SK-N-SH (cell line): ENCODE measurements at regions not wholly inside any gene's neighbourhood (a gene's known extent, or its start where the extent isn't known, plus 50 kb on each side); places are given as distances from the start of the nearest gene placed in this dataset.

Experiments
- CTCF ChIA-PET: fragments of 300-600, 350-600 bp; formaldehyde crosslinking; extraction: SDS; loops from one replicate; lab custom pipeline; 2021; lab: Yijun Ruan, JAX
- POLR2A ChIA-PET: fragments of 350-600 bp; sonication (Branson Sonifier 250); formaldehyde crosslinking; extraction: SDS; loops from one replicate; lab custom pipeline; 2020; ENCODE audit warnings: antibody characterized with exemption, inconsistent platforms; lab: Yijun Ruan, JAX
- DNase-seq: peaks from one replicate; pipeline ENCODE4 v3.0.0; 2012
- H2AFZ ChIP-seq: fragments of 200-600 bp; sonication (generic); 2 replicates; pipeline ENCODE4 v1.8.1; 2016; ENCODE audit warnings: antibody characterized with exemption, mild to moderate bottlenecking, low read depth
- H3F3A ChIP-seq: fragments of 200-600 bp; sonication (generic); replicated peaks from 2 replicates; pipeline ENCODE3; 2016; ENCODE audit warnings: antibody characterized with exemption, mild to moderate bottlenecking; ENCODE audit not compliant: insufficient read depth
- H3K27ac ChIP-seq, 2 experiments: fragments of 200-500 bp in 1 of 2; fragments of 200-600 bp in 1 of 2; sonication (Bioruptor generic) in 1 of 2; sonication (generic), shearing (Covaris generic) in 1 of 2; 2 replicates each; pipeline versions ENCODE4 v1.5.1 to v1.6.1; 2014 to 2016; ENCODE audit warnings: low read depth in 2 of 2, inconsistent platforms in 1 of 2, low read length in 1 of 2, mild to moderate bottlenecking in 1 of 2, mixed read lengths in 1 of 2
- H3K27me3 ChIP-seq: fragments of 200-600 bp; sonication (generic), shearing (Covaris generic); 2 replicates; pipeline ENCODE4 v1.6.1; 2016; ENCODE audit warnings: mixed run types; ENCODE audit not compliant: insufficient read depth
- H3K36me3 ChIP-seq, 2 experiments: fragments of 200-500 bp in 1 of 2; fragments of 200-600 bp in 1 of 2; sonication (Bioruptor generic) in 1 of 2; sonication (generic) in 1 of 2; replicated peaks in 1 of 2; 2 replicates each; pipeline versions ENCODE3 to v1.5.1; 2014 to 2016; ENCODE audit warnings: low read length in 1 of 2, mild to moderate bottlenecking in 1 of 2; ENCODE audit not compliant: insufficient read depth in 2 of 2, control insufficient read depth in 1 of 2
- H3K4me1 ChIP-seq, 2 experiments: fragments of 200-500 bp in 1 of 2; fragments of 200-600 bp in 1 of 2; sonication (Bioruptor generic) in 1 of 2; sonication (generic), shearing (Covaris generic) in 1 of 2; 2 replicates each; pipeline versions ENCODE4 v1.5.1 to v1.6.1; 2014 to 2016; ENCODE audit warnings: low read depth in 1 of 2, low read length in 1 of 2, mixed run types in 1 of 2; ENCODE audit not compliant: insufficient read depth in 2 of 2, control insufficient read depth in 1 of 2
- H3K4me2 ChIP-seq: fragments of 200-600 bp; sonication (generic), shearing (Covaris generic); 2 replicates; pipeline ENCODE4 v1.6.1; 2017; ENCODE audit warnings: mixed run types
- H3K4me3 ChIP-seq, 2 experiments: fragments of 200-500 bp in 1 of 2; fragments of 200-600 bp in 1 of 2; sonication (Bioruptor generic) in 1 of 2; sonication (generic), shearing (Covaris generic) in 1 of 2; 2 replicates each; pipeline versions ENCODE4 v1.5.1 to v1.8.1; 2014 to 2016; ENCODE audit warnings: low read depth in 2 of 2, inconsistent platforms in 1 of 2, low read length in 1 of 2, mild to moderate bottlenecking in 1 of 2, mixed read lengths in 1 of 2, moderate library complexity in 1 of 2
- H3K79me2 ChIP-seq: fragments of 200-600 bp; sonication (generic); 2 replicates; pipeline ENCODE4 v1.8.1; 2017; ENCODE audit warnings: mild to moderate bottlenecking; ENCODE audit not compliant: insufficient read depth
- H3K9ac ChIP-seq: fragments of 200-600 bp; sonication (generic); 2 replicates; pipeline ENCODE4 v1.6.1; 2017; ENCODE audit warnings: mixed run types
- H3K9me2 ChIP-seq: fragments of 200-600 bp; sonication (generic); 2 replicates; pipeline ENCODE4 v1.6.1; 2017; ENCODE audit warnings: mixed run types
- H3K9me3 ChIP-seq: fragments of 200-600 bp; sonication (generic); 2 replicates; pipeline ENCODE4 v1.6.1; 2017; ENCODE audit warnings: mixed run types, mild to moderate bottlenecking, moderate library complexity
- H4K20me1 ChIP-seq: fragments of 200-600 bp; sonication (generic); 2 replicates; pipeline ENCODE4 v1.6.1; 2017; ENCODE audit warnings: mild to moderate bottlenecking, mixed run types; ENCODE audit not compliant: insufficient read depth
- CHD2 ChIP-seq: fragments of 150-350 bp; IDR thresholded peaks from 2 replicates; pipeline ENCODE4 v1.6.1; 2018; ENCODE audit warnings: low read length; ENCODE audit not compliant: partially characterized antibody
- CTCF ChIP-seq: fragments of 200-600 bp; sonication (generic); IDR thresholded peaks from 2 replicates; pipeline ENCODE4 v1.6.1; 2017; ENCODE audit warnings: antibody characterized with exemption, mild to moderate bottlenecking, moderate library complexity
- EZH2phosphoT487 ChIP-seq: fragments of 200-600 bp; sonication (generic); IDR thresholded peaks from 2 replicates; pipeline ENCODE4 v1.6.1; 2017; ENCODE audit warnings: low read depth, mixed run types, mild to moderate bottlenecking, antibody characterized with exemption, moderate library complexity, borderline replicate concordance
- FOSL2 ChIP-seq: IDR thresholded peaks from 2 replicates; pipeline ENCODE4 v1.4.0; 2012; ENCODE audit warnings: low read depth, mild to moderate bottlenecking, moderate library complexity, borderline replicate concordance
- GABPA ChIP-seq: IDR thresholded peaks from 2 replicates; pipeline ENCODE4 v1.4.0; 2012; ENCODE audit warnings: low read depth, mild to moderate bottlenecking
- GATA2 ChIP-seq: sonication (generic); formaldehyde crosslinking; IDR thresholded peaks from 2 replicates; pipeline ENCODE4 v1.5.0; 2020; ENCODE audit warnings: mild to moderate bottlenecking, missing genetic modification reagents
- NFIC ChIP-seq: IDR thresholded peaks from 2 replicates; pipeline ENCODE4 v1.4.0; 2012; ENCODE audit warnings: borderline replicate concordance
- PBX3 ChIP-seq: IDR thresholded peaks from 2 replicates; pipeline ENCODE4; 2012
- POLR2AphosphoS5 ChIP-seq: IDR thresholded peaks from 2 replicates; pipeline ENCODE4 v1.6.1; 2012; ENCODE audit warnings: low read depth, low read length
- RAD21 ChIP-seq: IDR thresholded peaks from 2 replicates; pipeline ENCODE4 v1.6.1; 2012; ENCODE audit warnings: mild to moderate bottlenecking, low read length
- REST ChIP-seq: IDR thresholded peaks from 2 replicates; pipeline ENCODE4 v1.6.1; 2012; ENCODE audit warnings: mild to moderate bottlenecking, low read depth, low read length, moderate library complexity
- RFX5 ChIP-seq: IDR thresholded peaks from 2 replicates; pipeline ENCODE4 v1.6.1; 2012; ENCODE audit warnings: mild to moderate bottlenecking, improper control_type of control experiment, low read length
- TAF1 ChIP-seq: IDR thresholded peaks from 2 replicates; pipeline ENCODE4 v1.6.1; 2012; ENCODE audit warnings: low read depth, mild to moderate bottlenecking, low read length, moderate library complexity, borderline replicate concordance
- TEAD4 ChIP-seq: IDR thresholded peaks from 2 replicates; pipeline ENCODE4 v1.4.0; 2012; ENCODE audit warnings: mild to moderate bottlenecking, borderline replicate concordance; ENCODE audit not compliant: insufficient read depth
- YY1 ChIP-seq: IDR thresholded peaks from 2 replicates; pipeline ENCODE4 v1.4.0; 2012; ENCODE audit warnings: low read depth, mild to moderate bottlenecking
- WGBS: methylation state at CpG from one replicate; pipeline ENCODE4 v1.1.6; 2017; ENCODE audit warnings: low lambda C conversion rate; 5-methylcytosine and 5-hydroxymethylcytosine counted together

- H3K4me1 ChIP-seq = no peaks in the 10 kb centered on the region
- H3K4me2 ChIP-seq = no peak overlapping the region
- H2AFZ ChIP-seq = no peak overlapping the region
- TF ChIP-seq EZH2phosphoT487 (no peak), FOSL2 (no peak), TAF1 (no peak), CTCF (no peak), CHD2 (no peak), GABPA (no peak)
- H3K27me3 ChIP-seq = no peaks in the 10 kb centered on the region; the same call in 1 of the 2 replicates
- DNase-seq = no peak
- no peak overlapping the region for H3K9ac ChIP-seq
- no peak overlapping the region for H3K4me3 ChIP-seq
- no peaks in the 10 kb centered on the region for H3K9me3 ChIP-seq
- H3K79me2 ChIP-seq = no peaks in the 10 kb centered on the region
- no peaks in the 10 kb centered on the region for H3F3A ChIP-seq
- POLR2A ChIA-PET = no interaction called here
- no peaks in the 10 kb centered on the region for H3K36me3 ChIP-seq
- CTCF ChIA-PET = no interaction called here
- H3K9me2 ChIP-seq = no peaks in the 10 kb centered on the region
- no peaks in the 10 kb centered on the region for H4K20me1 ChIP-seq
- WGBS = 0% methylated on average over 3 of the region's 3 CpGs
- no peak overlapping the region for H3K27ac ChIP-seq
Observed at GRCh38 chr7:97307521-97308108, 190.1 kb downstream of the SDHAF3 start.

- Histone ChIP-seq H3K4me1 (no peaks in the 10 kb centered on the region), H3K9me3 (no peaks in the 10 kb centered on the region), H3K79me2 (no peaks in the 10 kb centered on the region), H3K36me3 (no peaks in the 10 kb centered on the region), H2AFZ (no peak overlapping the region), H3K27ac (no peak overlapping the region), H4K20me1 (no peaks in the 10 kb centered on the region), H3K4me2 (no peak overlapping the region), H3F3A (no peaks in the 10 kb centered on the region), H3K27me3 (peaks cover 8% of the 10 kb centered on the region), H3K9me2 (no peaks in the 10 kb centered on the region; the same call in 1 of the 2 replicates), H3K9ac (no peak overlapping the region), H3K4me3 (no peak overlapping the region)
- 4% methylated on average over 4 of the region's 4 CpGs for WGBS
- TF ChIP-seq RFX5 = no peak
- TF ChIP-seq PBX3 = no peak
- TF ChIP-seq GATA2 (CRISPR knock-in tag) = no peak
- no peak for TF ChIP-seq YY1
- TF ChIP-seq POLR2AphosphoS5 = no peak
- TF ChIP-seq CTCF = no peak
- no peak for TF ChIP-seq RAD21
- no peak for TF ChIP-seq TAF1
- TF ChIP-seq NFIC = no peak
- TF ChIP-seq TEAD4 = no peak
- TF ChIP-seq REST = no peak
- CTCF ChIA-PET = interaction anchor here (0.7 kb wide), 1 partner anchor 11 kb away, joined by 3 read pairs; no protein-coding TSS in a partner anchor
- DNase-seq = no peak
- POLR2A ChIA-PET = no interaction called here
Observed at GRCh38 chr7:97313900-97314299, 196.4 kb downstream of the SDHAF3 start.
